Skin epidermis (tissue), 12 donors: ENCODE measurements at regions not wholly inside any gene's neighbourhood (a gene's known extent, or its start where the extent isn't known, plus 50 kb on each side); places are given as distances from the start of the nearest gene placed in this dataset.
"Not testable (repeated sequence)": the region's sequence is repeated elsewhere in the genome, so short reads cannot be mapped to it uniquely, and the experiment has no call there.

Experiments
- H3K27ac ChIP-seq, 21 experiments: fragments of 200-600 bp; sonication (generic) in 11 of 21; one replicate each; pipeline ENCODE4 v1.5.0; 2020; ENCODE audit warnings: mild to moderate bottlenecking in 3 of 21, inconsistent platforms in 2 of 21, moderate library complexity in 2 of 21
- H3K4me3 ChIP-seq, 7 experiments: fragments of 200-600 bp; sonication (generic) in 2 of 7; one replicate each; pipeline ENCODE4 v1.5.0; 2020; ENCODE audit warnings: inconsistent platforms in 2 of 7, mild to moderate bottlenecking in 2 of 7, moderate library complexity in 1 of 7

GRCh38 chr7:115799430-115799829, 231.1 kb downstream of the TFEC start:
- H3K27ac ChIP-seq: no peak overlapping the region
- H3K4me3 ChIP-seq: no peak overlapping the region

GRCh38 chr7:115793958-115794702, 236.4 kb downstream of the TFEC start:
- Histone ChIP-seq H3K4me3 (no peak overlapping the region), H3K27ac (no peak overlapping the region)

- H3K4me3 ChIP-seq: no peak overlapping the region
- no peak overlapping the region for H3K27ac ChIP-seq
Observed at GRCh38 chr7:115789901-115790300, 240.7 kb downstream of the TFEC start.

- not testable (repeated sequence) for H3K4me3 ChIP-seq, H3K27ac ChIP-seq
Observed at GRCh38 chr7:115789473-115789872, 241.1 kb downstream of the TFEC start.

- Histone ChIP-seq H3K27ac (no peak overlapping the region), H3K4me3 (no peak overlapping the region)
Observed at GRCh38 chr7:115782696-115783490, 247.7 kb downstream of the TFEC start.

GRCh38 chr7:115779561-115779960, 251.0 kb downstream of the TFEC start:
- no peak overlapping the region for H3K4me3 ChIP-seq
- no peak overlapping the region for H3K27ac ChIP-seq

- no peak overlapping the region for H3K4me3 ChIP-seq
- H3K27ac ChIP-seq: no peak overlapping the region
Observed at GRCh38 chr7:115775981-115776380, 254.6 kb downstream of the TFEC start.

GRCh38 chr7:115763347-115763746, 267.2 kb downstream of the TFEC start:
- H3K27ac ChIP-seq: no peak overlapping the region

GRCh38 chr7:115758025-115758424, 272.5 kb downstream of the TFEC start:
- Histone ChIP-seq H3K27ac (no peak overlapping the region), H3K4me3 (no peak overlapping the region)

More at GRCh38 chr7:115763347-115763746, 267.2 kb downstream of the TFEC start:
- H3K4me3 ChIP-seq: no peak overlapping the region

GRCh38 chr7:115754226-115754625, 276.3 kb downstream of the TFEC start:
- no peak overlapping the region for H3K27ac ChIP-seq
- H3K4me3 ChIP-seq: no peak overlapping the region

GRCh38 chr7:115749924-115750323, 280.6 kb downstream of the TFEC start:
- no peak overlapping the region for H3K4me3 ChIP-seq
- no peak overlapping the region for H3K27ac ChIP-seq

GRCh38 chr7:115748123-115748738, 282.3 kb downstream of the TFEC start:
- no peak overlapping the region for H3K27ac ChIP-seq
- no peak overlapping the region for H3K4me3 ChIP-seq

- Histone ChIP-seq H3K4me3 (no peak overlapping the region), H3K27ac (no peak overlapping the region)
Observed at GRCh38 chr7:115747174-115747573, 283.4 kb downstream of the TFEC start.

- Histone ChIP-seq H3K27ac (no peak overlapping the region), H3K4me3 (no peak overlapping the region)
Observed at GRCh38 chr7:115740043-115740442, 290.5 kb downstream of the TFEC start.

GRCh38 chr7:115734641-115735040, 295.9 kb downstream of the TFEC start:
- H3K27ac ChIP-seq: no peak overlapping the region

GRCh38 chr7:115731796-115732471, 298.6 kb downstream of the TFEC start:
- Histone ChIP-seq H3K27ac (no peak overlapping the region), H3K4me3 (no peak overlapping the region)

More at GRCh38 chr7:115734641-115735040, 295.9 kb downstream of the TFEC start:
- no peak overlapping the region for H3K4me3 ChIP-seq

- Histone ChIP-seq H3K27ac (no peak overlapping the region), H3K4me3 (no peak overlapping the region)
Observed at GRCh38 chr7:115728518-115728917, 302.0 kb downstream of the TFEC start.

- Histone ChIP-seq H3K27ac (no peak overlapping the region), H3K4me3 (no peak overlapping the region)
Observed at GRCh38 chr7:115724400-115725056, 306.0 kb downstream of the TFEC start.

GRCh38 chr7:115722302-115722977, 308.1 kb downstream of the TFEC start:
- H3K4me3 ChIP-seq: no peak overlapping the region

More at GRCh38 chr7:115722302-115722977, 308.1 kb downstream of the TFEC start:
- H3K27ac ChIP-seq: no peak overlapping the region
